SK-N-SH (cell line): ENCODE measurements at regions not wholly inside any gene's neighbourhood (a gene's known extent, or its start where the extent isn't known, plus 50 kb on each side); places are given as distances from the start of the nearest gene placed in this dataset.

Experiments used
- CTCF ChIA-PET: fragments of 300-600, 350-600 bp; formaldehyde crosslinking; extraction: SDS; loops from one replicate; lab custom pipeline; 2021; lab: Yijun Ruan, JAX
- POLR2A ChIA-PET: fragments of 350-600 bp; sonication (Branson Sonifier 250); formaldehyde crosslinking; extraction: SDS; loops from one replicate; lab custom pipeline; 2020; ENCODE audit warnings: antibody characterized with exemption, inconsistent platforms; lab: Yijun Ruan, JAX
- DNase-seq: peaks from one replicate; pipeline ENCODE4 v3.0.0; 2012
- H2AFZ ChIP-seq: fragments of 200-600 bp; sonication (generic); 2 replicates; pipeline ENCODE4 v1.8.1; 2016; ENCODE audit warnings: antibody characterized with exemption, mild to moderate bottlenecking, low read depth
- H3F3A ChIP-seq: fragments of 200-600 bp; sonication (generic); replicated peaks from 2 replicates; pipeline ENCODE3; 2016; ENCODE audit warnings: antibody characterized with exemption, mild to moderate bottlenecking; ENCODE audit not compliant: insufficient read depth
- H3K27ac ChIP-seq, 2 experiments: fragments of 200-500 bp in 1 of 2; fragments of 200-600 bp in 1 of 2; sonication (Bioruptor generic) in 1 of 2; sonication (generic), shearing (Covaris generic) in 1 of 2; 2 replicates each; pipeline versions ENCODE4 v1.5.1 to v1.6.1; 2014 to 2016; ENCODE audit warnings: low read depth in 2 of 2, inconsistent platforms in 1 of 2, low read length in 1 of 2, mild to moderate bottlenecking in 1 of 2, mixed read lengths in 1 of 2
- H3K27me3 ChIP-seq: fragments of 200-600 bp; sonication (generic), shearing (Covaris generic); 2 replicates; pipeline ENCODE4 v1.6.1; 2016; ENCODE audit warnings: mixed run types; ENCODE audit not compliant: insufficient read depth
- H3K36me3 ChIP-seq, 2 experiments: fragments of 200-500 bp in 1 of 2; fragments of 200-600 bp in 1 of 2; sonication (Bioruptor generic) in 1 of 2; sonication (generic) in 1 of 2; replicated peaks in 1 of 2; 2 replicates each; pipeline versions ENCODE3 to v1.5.1; 2014 to 2016; ENCODE audit warnings: low read length in 1 of 2, mild to moderate bottlenecking in 1 of 2; ENCODE audit not compliant: insufficient read depth in 2 of 2, control insufficient read depth in 1 of 2
- H3K4me1 ChIP-seq, 2 experiments: fragments of 200-500 bp in 1 of 2; fragments of 200-600 bp in 1 of 2; sonication (Bioruptor generic) in 1 of 2; sonication (generic), shearing (Covaris generic) in 1 of 2; 2 replicates each; pipeline versions ENCODE4 v1.5.1 to v1.6.1; 2014 to 2016; ENCODE audit warnings: low read depth in 1 of 2, low read length in 1 of 2, mixed run types in 1 of 2; ENCODE audit not compliant: insufficient read depth in 2 of 2, control insufficient read depth in 1 of 2
- H3K4me2 ChIP-seq: fragments of 200-600 bp; sonication (generic), shearing (Covaris generic); 2 replicates; pipeline ENCODE4 v1.6.1; 2017; ENCODE audit warnings: mixed run types
- H3K4me3 ChIP-seq, 2 experiments: fragments of 200-500 bp in 1 of 2; fragments of 200-600 bp in 1 of 2; sonication (Bioruptor generic) in 1 of 2; sonication (generic), shearing (Covaris generic) in 1 of 2; 2 replicates each; pipeline versions ENCODE4 v1.5.1 to v1.8.1; 2014 to 2016; ENCODE audit warnings: low read depth in 2 of 2, inconsistent platforms in 1 of 2, low read length in 1 of 2, mild to moderate bottlenecking in 1 of 2, mixed read lengths in 1 of 2, moderate library complexity in 1 of 2
- H3K79me2 ChIP-seq: fragments of 200-600 bp; sonication (generic); 2 replicates; pipeline ENCODE4 v1.8.1; 2017; ENCODE audit warnings: mild to moderate bottlenecking; ENCODE audit not compliant: insufficient read depth
- H3K9ac ChIP-seq: fragments of 200-600 bp; sonication (generic); 2 replicates; pipeline ENCODE4 v1.6.1; 2017; ENCODE audit warnings: mixed run types
- H3K9me2 ChIP-seq: fragments of 200-600 bp; sonication (generic); 2 replicates; pipeline ENCODE4 v1.6.1; 2017; ENCODE audit warnings: mixed run types
- H3K9me3 ChIP-seq: fragments of 200-600 bp; sonication (generic); 2 replicates; pipeline ENCODE4 v1.6.1; 2017; ENCODE audit warnings: mixed run types, mild to moderate bottlenecking, moderate library complexity
- H4K20me1 ChIP-seq: fragments of 200-600 bp; sonication (generic); 2 replicates; pipeline ENCODE4 v1.6.1; 2017; ENCODE audit warnings: mild to moderate bottlenecking, mixed run types; ENCODE audit not compliant: insufficient read depth
- FOSL2 ChIP-seq: IDR thresholded peaks from 2 replicates; pipeline ENCODE4 v1.4.0; 2012; ENCODE audit warnings: low read depth, mild to moderate bottlenecking, moderate library complexity, borderline replicate concordance
- FOXJ3 ChIP-seq: sonication (generic); formaldehyde crosslinking; IDR thresholded peaks from 2 replicates; pipeline ENCODE4 v1.5.1; 2020; ENCODE audit warnings: mild to moderate bottlenecking, missing genetic modification reagents
- FOXM1 ChIP-seq: IDR thresholded peaks from 2 replicates; pipeline ENCODE4 v1.4.0; 2012; ENCODE audit warnings: low read depth, mild to moderate bottlenecking
- GABPA ChIP-seq: IDR thresholded peaks from 2 replicates; pipeline ENCODE4 v1.4.0; 2012; ENCODE audit warnings: low read depth, mild to moderate bottlenecking
- JUND ChIP-seq: IDR thresholded peaks from 2 replicates; pipeline ENCODE4 v1.4.0; 2012
- MXI1 ChIP-seq: IDR thresholded peaks from 2 replicates; pipeline ENCODE4 v1.6.1; 2012; ENCODE audit warnings: mild to moderate bottlenecking, low read depth, low read length, improper control_type of control experiment
- RFX5 ChIP-seq: IDR thresholded peaks from 2 replicates; pipeline ENCODE4 v1.6.1; 2012; ENCODE audit warnings: mild to moderate bottlenecking, improper control_type of control experiment, low read length
- RXRA ChIP-seq: IDR thresholded peaks from 2 replicates; pipeline ENCODE4 v1.4.0; 2012; ENCODE audit warnings: low read depth, mild to moderate bottlenecking, borderline replicate concordance
- SMC3 ChIP-seq: IDR thresholded peaks from 2 replicates; pipeline ENCODE4 v1.6.1; 2012; ENCODE audit warnings: low read depth, low read length, improper control_type of control experiment
- TEAD4 ChIP-seq: IDR thresholded peaks from 2 replicates; pipeline ENCODE4 v1.4.0; 2012; ENCODE audit warnings: mild to moderate bottlenecking, borderline replicate concordance; ENCODE audit not compliant: insufficient read depth
- WGBS: methylation state at CpG from one replicate; pipeline ENCODE4 v1.1.6; 2017; ENCODE audit warnings: low lambda C conversion rate; 5-methylcytosine and 5-hydroxymethylcytosine counted together
- TF ChIP-seq, protein P1 (sequence below): fragments of 150-350 bp; IDR thresholded peaks from 2 replicates; pipeline ENCODE4 v1.6.1; 2017; ENCODE audit warnings: antibody characterized with exemption, low read length, low read depth, borderline replicate concordance
- TF ChIP-seq, protein P2 (sequence below): IDR thresholded peaks from 2 replicates; pipeline ENCODE4 v1.6.1; 2012; ENCODE audit warnings: mild to moderate bottlenecking, low read depth, low read length, moderate library complexity
- TF ChIP-seq, protein P3 (sequence below): fragments of 200-600 bp; sonication (generic); IDR thresholded peaks from 2 replicates; pipeline ENCODE4 v1.6.1; 2017; ENCODE audit warnings: antibody characterized with exemption, mild to moderate bottlenecking, moderate library complexity
- TF ChIP-seq, protein P4 (sequence below): IDR thresholded peaks from 2 replicates; pipeline ENCODE4 v1.4.0; 2012; ENCODE audit warnings: low read depth, borderline replicate concordance
- TF ChIP-seq, protein P5 (sequence below): IDR thresholded peaks from 2 replicates; pipeline ENCODE4; 2012

DNA sequence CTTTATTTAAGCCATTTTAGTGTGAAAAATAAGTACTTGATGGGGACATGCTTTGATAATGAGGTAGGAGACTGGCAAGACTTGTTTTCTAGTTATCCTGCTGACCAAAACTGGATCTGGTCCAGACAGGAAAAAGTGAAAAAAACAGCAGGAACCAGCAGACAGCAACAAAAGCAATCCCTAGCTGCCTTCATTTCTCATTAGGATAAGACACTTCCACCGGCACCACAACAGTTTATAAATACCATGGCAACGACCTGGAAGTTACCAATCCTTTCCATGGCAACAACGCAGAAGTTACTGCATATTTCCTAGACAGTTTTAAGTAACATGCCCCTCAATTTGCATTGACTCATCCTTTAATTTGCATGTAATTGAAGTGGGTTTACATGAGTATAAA, 993.8 kb upstream of the NCAM2 start:
- WGBS: 3% methylated on average over 3 of the region's 3 CpGs
- POLR2A ChIA-PET: no interaction called here

DNA sequence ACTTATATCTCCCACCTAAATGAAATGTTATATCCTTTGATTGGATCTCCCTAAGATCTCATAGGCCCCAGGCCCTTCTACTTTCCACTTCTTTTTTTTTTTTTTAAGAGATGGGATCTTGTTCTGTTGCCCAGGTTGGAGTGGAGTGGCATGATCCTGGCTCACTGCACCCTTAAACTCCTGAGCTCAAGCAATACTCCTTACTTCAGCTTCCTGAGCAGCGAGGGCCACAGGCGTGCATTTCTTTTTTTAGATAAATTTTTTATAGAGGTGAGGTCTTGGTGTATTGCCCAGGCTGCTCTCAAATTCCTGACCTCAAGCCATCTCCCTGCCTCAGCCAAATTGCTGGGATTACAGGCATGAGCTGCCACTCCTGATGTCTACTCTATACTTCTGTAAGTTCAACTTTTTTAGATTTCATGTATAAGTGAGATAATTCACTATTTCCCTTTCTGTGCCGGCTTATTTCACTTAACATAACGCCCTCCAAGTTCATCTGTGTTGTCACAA, 987.5 kb upstream of the NCAM2 start:
- Histone ChIP-seq H2AFZ (no peak overlapping the region), H3K27ac (no peak overlapping the region), H3K27me3 (no peaks in the 10 kb centered on the region), H3K9me2 (no peaks in the 10 kb centered on the region), H3K9ac (no peak overlapping the region)
- TF ChIP-seq, protein P1, sequence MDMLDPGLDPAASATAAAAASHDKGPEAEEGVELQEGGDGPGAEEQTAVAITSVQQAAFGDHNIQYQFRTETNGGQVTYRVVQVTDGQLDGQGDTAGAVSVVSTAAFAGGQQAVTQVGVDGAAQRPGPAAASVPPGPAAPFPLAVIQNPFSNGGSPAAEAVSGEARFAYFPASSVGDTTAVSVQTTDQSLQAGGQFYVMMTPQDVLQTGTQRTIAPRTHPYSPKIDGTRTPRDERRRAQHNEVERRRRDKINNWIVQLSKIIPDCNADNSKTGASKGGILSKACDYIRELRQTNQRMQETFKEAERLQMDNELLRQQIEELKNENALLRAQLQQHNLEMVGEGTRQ: no peak
- no peak for TF ChIP-seq TEAD4
- no peak for TF ChIP-seq FOXJ3
- no peak for TF ChIP-seq RXRA
- TF ChIP-seq, protein P2, sequence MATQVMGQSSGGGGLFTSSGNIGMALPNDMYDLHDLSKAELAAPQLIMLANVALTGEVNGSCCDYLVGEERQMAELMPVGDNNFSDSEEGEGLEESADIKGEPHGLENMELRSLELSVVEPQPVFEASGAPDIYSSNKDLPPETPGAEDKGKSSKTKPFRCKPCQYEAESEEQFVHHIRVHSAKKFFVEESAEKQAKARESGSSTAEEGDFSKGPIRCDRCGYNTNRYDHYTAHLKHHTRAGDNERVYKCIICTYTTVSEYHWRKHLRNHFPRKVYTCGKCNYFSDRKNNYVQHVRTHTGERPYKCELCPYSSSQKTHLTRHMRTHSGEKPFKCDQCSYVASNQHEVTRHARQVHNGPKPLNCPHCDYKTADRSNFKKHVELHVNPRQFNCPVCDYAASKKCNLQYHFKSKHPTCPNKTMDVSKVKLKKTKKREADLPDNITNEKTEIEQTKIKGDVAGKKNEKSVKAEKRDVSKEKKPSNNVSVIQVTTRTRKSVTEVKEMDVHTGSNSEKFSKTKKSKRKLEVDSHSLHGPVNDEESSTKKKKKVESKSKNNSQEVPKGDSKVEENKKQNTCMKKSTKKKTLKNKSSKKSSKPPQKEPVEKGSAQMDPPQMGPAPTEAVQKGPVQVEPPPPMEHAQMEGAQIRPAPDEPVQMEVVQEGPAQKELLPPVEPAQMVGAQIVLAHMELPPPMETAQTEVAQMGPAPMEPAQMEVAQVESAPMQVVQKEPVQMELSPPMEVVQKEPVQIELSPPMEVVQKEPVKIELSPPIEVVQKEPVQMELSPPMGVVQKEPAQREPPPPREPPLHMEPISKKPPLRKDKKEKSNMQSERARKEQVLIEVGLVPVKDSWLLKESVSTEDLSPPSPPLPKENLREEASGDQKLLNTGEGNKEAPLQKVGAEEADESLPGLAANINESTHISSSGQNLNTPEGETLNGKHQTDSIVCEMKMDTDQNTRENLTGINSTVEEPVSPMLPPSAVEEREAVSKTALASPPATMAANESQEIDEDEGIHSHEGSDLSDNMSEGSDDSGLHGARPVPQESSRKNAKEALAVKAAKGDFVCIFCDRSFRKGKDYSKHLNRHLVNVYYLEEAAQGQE: no peak
- TF ChIP-seq RFX5: no peak
- TF ChIP-seq, all 33 proteins: peak for 0
- Histone ChIP-seq H3K4me1 (no peaks in the 10 kb centered on the region), H3K79me2 (no peaks in the 10 kb centered on the region), H3K4me2 (no peak overlapping the region), H3F3A (no peaks in the 10 kb centered on the region), H3K9me3 (no peaks in the 10 kb centered on the region), H4K20me1 (no peaks in the 10 kb centered on the region), H3K36me3 (no peaks in the 10 kb centered on the region), H3K4me3 (no peak overlapping the region)
- no peak for DNase-seq
- CTCF ChIA-PET: interaction anchor here (0.6 kb wide), 1 partner anchor 1205 kb away, joined by 3 read pairs; no protein-coding TSS in a partner anchor
- POLR2A ChIA-PET: no interaction called here
- 3% methylated on average over 4 of the region's 4 CpGs for WGBS

More for the DNA sequence above, 993.8 kb upstream of the NCAM2 start:
- CTCF ChIA-PET: no interaction called here
- Histone ChIP-seq H3K36me3 (no peaks in the 10 kb centered on the region), H3K4me2 (no peak overlapping the region), H3K27ac (no peak overlapping the region), H3K79me2 (no peaks in the 10 kb centered on the region), H2AFZ (no peak overlapping the region), H3K9ac (no peak overlapping the region), H3K9me2 (no peaks in the 10 kb centered on the region), H3K4me3 (no peak overlapping the region), H4K20me1 (no peaks in the 10 kb centered on the region), H3F3A (no peaks in the 10 kb centered on the region), H3K9me3 (no peaks in the 10 kb centered on the region; the same call in 1 of the 2 replicates), H3K27me3 (no peaks in the 10 kb centered on the region), H3K4me1 (no peaks in the 10 kb centered on the region)
- no peak for DNase-seq
- no peak for TF ChIP-seq SMC3
- TF ChIP-seq, protein P3, sequence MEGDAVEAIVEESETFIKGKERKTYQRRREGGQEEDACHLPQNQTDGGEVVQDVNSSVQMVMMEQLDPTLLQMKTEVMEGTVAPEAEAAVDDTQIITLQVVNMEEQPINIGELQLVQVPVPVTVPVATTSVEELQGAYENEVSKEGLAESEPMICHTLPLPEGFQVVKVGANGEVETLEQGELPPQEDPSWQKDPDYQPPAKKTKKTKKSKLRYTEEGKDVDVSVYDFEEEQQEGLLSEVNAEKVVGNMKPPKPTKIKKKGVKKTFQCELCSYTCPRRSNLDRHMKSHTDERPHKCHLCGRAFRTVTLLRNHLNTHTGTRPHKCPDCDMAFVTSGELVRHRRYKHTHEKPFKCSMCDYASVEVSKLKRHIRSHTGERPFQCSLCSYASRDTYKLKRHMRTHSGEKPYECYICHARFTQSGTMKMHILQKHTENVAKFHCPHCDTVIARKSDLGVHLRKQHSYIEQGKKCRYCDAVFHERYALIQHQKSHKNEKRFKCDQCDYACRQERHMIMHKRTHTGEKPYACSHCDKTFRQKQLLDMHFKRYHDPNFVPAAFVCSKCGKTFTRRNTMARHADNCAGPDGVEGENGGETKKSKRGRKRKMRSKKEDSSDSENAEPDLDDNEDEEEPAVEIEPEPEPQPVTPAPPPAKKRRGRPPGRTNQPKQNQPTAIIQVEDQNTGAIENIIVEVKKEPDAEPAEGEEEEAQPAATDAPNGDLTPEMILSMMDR: no peak
- TF ChIP-seq JUND: no peak
- no peak for TF ChIP-seq GABPA
- TF ChIP-seq, protein P4, sequence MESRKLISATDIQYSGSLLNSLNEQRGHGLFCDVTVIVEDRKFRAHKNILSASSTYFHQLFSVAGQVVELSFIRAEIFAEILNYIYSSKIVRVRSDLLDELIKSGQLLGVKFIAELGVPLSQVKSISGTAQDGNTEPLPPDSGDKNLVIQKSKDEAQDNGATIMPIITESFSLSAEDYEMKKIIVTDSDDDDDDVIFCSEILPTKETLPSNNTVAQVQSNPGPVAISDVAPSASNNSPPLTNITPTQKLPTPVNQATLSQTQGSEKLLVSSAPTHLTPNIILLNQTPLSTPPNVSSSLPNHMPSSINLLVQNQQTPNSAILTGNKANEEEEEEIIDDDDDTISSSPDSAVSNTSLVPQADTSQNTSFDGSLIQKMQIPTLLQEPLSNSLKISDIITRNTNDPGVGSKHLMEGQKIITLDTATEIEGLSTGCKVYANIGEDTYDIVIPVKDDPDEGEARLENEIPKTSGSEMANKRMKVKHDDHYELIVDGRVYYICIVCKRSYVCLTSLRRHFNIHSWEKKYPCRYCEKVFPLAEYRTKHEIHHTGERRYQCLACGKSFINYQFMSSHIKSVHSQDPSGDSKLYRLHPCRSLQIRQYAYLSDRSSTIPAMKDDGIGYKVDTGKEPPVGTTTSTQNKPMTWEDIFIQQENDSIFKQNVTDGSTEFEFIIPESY: no peak
- TF ChIP-seq MXI1: no peak
- TF ChIP-seq RFX5: no peak
- TF ChIP-seq FOSL2: no peak
- TF ChIP-seq, protein P5, sequence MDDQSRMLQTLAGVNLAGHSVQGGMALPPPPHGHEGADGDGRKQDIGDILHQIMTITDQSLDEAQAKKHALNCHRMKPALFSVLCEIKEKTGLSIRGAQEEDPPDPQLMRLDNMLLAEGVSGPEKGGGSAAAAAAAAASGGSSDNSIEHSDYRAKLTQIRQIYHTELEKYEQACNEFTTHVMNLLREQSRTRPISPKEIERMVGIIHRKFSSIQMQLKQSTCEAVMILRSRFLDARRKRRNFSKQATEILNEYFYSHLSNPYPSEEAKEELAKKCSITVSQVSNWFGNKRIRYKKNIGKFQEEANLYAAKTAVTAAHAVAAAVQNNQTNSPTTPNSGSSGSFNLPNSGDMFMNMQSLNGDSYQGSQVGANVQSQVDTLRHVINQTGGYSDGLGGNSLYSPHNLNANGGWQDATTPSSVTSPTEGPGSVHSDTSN: no peak
- no peak for TF ChIP-seq FOXM1
